ENCODE measurements at regions not wholly inside any gene's neighbourhood (a gene's known extent, or its start where the extent isn't known, plus 50 kb on each side); places are given as distances from the start of the nearest gene placed in this dataset.

GRCh38 chr3:147675761-147676160 lies 266.6 kb downstream of the ZIC1 start:
- no peak for TF ChIP-seq CTCF (IDR thresholded peaks at IDR 0.05)
- no peak for TF ChIP-seq POLR2A (IDR thresholded peaks at IDR 0.05)

Measured in esophagus squamous epithelium (tissue), 4 donors.